ENCODE measurements at regions not wholly inside any gene's neighbourhood (a gene's known extent, or its start where the extent isn't known, plus 50 kb on each side); places are given as distances from the start of the nearest gene placed in this dataset.

- no peak for DNase-seq
These were observed 188.2 kb upstream of the FGGY start for GRCh38 chr1:59108481-59109317.

GRCh38 chr1:59110271-59110670 lies 186.6 kb upstream of the FGGY start:
- Histone ChIP-seq H3K27ac (no peak overlapping the region), H3K27me3 (no peaks in the 10 kb centered on the region), H3K4me1 (no peaks in the 10 kb centered on the region), H3K4me3 (no peak overlapping the region), H3K36me3 (replicated peaks in 1 of 2; ENCODE audit: insufficient read depth in 1 of 2, low read depth in 2 of 2) (no peaks in the 10 kb centered on the region), H3K9me3 (no peaks in the 10 kb centered on the region)
- TF ChIP-seq POLR2A (IDR thresholded peaks at IDR 0.05) (no peak), CTCF (IDR thresholded peaks at IDR 0.05) (no peak)
- intact Hi-C loops (cut with DNase I) = no loop called here
- DNase-seq (no peak), ATAC-seq (no peak)
- WGBS, 2 donors = 92 to 93% methylated on average over 1 of the region's 1 CpG

More at GRCh38 chr1:59108481-59109317, 188.2 kb upstream of the FGGY start:
- intact Hi-C loops (cut with DNase I) = no loop called here
- no peak overlapping the region for H3K4me3 ChIP-seq
- no peaks in the 10 kb centered on the region for H3K27me3 ChIP-seq
- H3K9me3 ChIP-seq = no peaks in the 10 kb centered on the region
- TF ChIP-seq POLR2A (IDR thresholded peaks at IDR 0.05) (no peak), CTCF (IDR thresholded peaks at IDR 0.05) (no peak)
- H3K36me3 ChIP-seq (replicated peaks in 1 of 2; ENCODE audit: insufficient read depth in 1 of 2, low read depth in 2 of 2) = no peaks in the 10 kb centered on the region
- peaks cover 6% of the 10 kb centered on the region for H3K4me1 ChIP-seq
- no peak overlapping the region for H3K27ac ChIP-seq
- no peak for ATAC-seq

- Histone ChIP-seq H3K4me1 (no peaks in the 10 kb centered on the region), H3K4me3 (no peak overlapping the region), H3K9me3 (no peaks in the 10 kb centered on the region), H3K27me3 (no peaks in the 10 kb centered on the region), H3K27ac (peak overlapping the region in 3 of 4 donors; percentile 9 to 53 (median 39)), H3K36me3 (replicated peaks in 1 of 2; ENCODE audit: insufficient read depth in 1 of 2, low read depth in 2 of 2) (no peaks in the 10 kb centered on the region)
- TF ChIP-seq POLR2A (IDR thresholded peaks at IDR 0.05) (no peak), CTCF (IDR thresholded peaks at IDR 0.05) (no peak)
- DNase-seq (no peak), ATAC-seq (peak; percentile 53)
- 50 to 80% methylated on average over 1 of the region's 1 CpG for WGBS, 2 donors
- intact Hi-C loops (cut with DNase I) = no loop called here
These were observed 182.9 kb upstream of the FGGY start for GRCh38 chr1:59113876-59114457.

GRCh38 chr1:59115865-59116264 lies 181.0 kb upstream of the FGGY start:
- Histone ChIP-seq H3K9me3 (no peaks in the 10 kb centered on the region), H3K27ac (no peak overlapping the region), H3K4me1 (no peaks in the 10 kb centered on the region), H3K36me3 (replicated peaks in 1 of 2; ENCODE audit: insufficient read depth in 1 of 2, low read depth in 2 of 2) (no peaks in the 10 kb centered on the region), H3K4me3 (no peak overlapping the region), H3K27me3 (no peaks in the 10 kb centered on the region)
- DNase-seq (no peak), ATAC-seq (no peak)
- intact Hi-C loops (cut with DNase I) = no loop called here
- TF ChIP-seq CTCF (IDR thresholded peaks at IDR 0.05) = no peak
- no peak for TF ChIP-seq POLR2A (IDR thresholded peaks at IDR 0.05)
- WGBS, 2 donors = 89 to 90% methylated on average over 2 of the region's 2 CpGs
